HL-60/S4 treated with phorbol 12-myristate 13-acetate at 8.2 ng/mL for 4 days and 3 days (cell line): ENCODE measurements at regions not wholly inside any gene's neighbourhood (a gene's known extent, or its start where the extent isn't known, plus 50 kb on each side); places are given as distances from the start of the nearest gene placed in this dataset.

Experiments
- in situ Hi-C: fragments of 300-500 bp; cut with MboI; formaldehyde crosslinking; loops from 2 replicates; pipeline ENCODE4 v1.15.0; 2022; ENCODE audit warnings: low sequenced_read_pairs

DNA sequence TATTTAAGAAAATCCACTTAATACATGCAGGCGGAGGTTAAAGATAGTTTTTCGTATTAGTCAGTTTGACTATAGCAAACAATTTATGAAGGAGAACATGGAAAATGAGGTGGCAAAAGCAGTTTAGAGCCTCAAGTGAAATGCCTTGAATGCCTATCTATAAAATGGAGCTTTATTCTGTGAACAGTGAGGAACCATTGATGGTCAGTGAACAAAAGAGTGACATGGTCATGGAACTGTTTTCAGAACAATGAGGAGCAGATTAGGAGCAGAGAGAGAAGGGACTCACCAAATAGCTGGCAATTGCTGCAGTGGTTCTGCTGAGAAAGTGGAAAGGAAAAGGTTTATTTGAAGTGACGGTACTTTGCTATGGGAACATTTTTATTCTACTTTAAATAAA, 299.8 kb downstream of the DUSP10 start:
- in situ Hi-C loops = loop anchor here (25.0 kb wide), 1 partner anchor 580 kb away; no protein-coding TSS in a partner anchor

DNA sequence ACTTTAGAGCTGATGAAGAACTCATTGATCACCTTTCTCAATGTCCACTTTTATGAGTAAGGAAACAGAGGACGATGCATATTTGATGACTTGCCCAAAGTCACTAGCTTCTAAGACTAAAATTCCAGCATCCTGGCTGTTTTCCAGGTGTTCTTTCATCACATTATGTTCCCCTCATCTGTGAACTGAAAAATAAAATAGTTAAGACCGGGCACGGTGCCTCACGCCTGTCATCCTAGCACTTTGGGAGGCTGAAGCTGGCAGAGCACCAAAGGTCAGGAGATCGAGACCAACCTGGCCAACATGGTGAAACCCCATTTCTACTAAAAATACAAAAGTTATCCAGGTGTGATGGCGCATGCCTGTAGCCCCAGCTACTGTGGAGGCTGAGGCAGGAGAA, 297.5 kb downstream of the DUSP10 start:
- in situ Hi-C loops = loop anchor here (25.0 kb wide), 1 partner anchor 582 kb away; no protein-coding TSS in a partner anchor

DNA sequence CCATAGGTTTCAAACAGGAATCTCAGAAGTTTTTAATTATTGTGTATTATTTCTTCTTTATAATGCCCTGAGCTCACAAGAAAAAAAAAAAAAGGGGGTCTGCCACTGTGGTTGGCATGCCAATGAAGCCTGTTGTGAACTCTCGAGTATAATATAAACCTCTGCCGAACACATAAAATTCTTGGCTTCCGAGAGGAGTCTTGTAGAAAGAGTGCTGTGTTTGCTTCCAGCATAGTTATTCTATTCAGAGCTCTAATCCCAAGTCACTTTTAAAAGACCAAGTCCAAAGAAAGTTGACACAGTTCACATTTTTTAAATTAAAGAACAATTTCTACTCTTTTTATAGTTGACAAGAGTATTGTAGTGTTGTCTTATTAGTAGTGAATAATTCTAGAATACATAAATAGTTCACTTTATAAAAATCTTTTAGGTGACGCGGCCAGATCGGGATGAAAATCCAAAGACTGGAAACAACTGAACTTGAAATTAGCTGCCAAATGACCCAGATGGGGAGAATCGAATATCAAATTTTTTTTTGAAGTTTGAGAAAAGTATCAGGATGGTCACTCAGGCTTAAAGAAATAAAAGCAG, 293.2 kb downstream of the DUSP10 start:
- in situ Hi-C loops = loop anchor here (25.0 kb wide), 1 partner anchor 586 kb away; no protein-coding TSS in a partner anchor

DNA sequence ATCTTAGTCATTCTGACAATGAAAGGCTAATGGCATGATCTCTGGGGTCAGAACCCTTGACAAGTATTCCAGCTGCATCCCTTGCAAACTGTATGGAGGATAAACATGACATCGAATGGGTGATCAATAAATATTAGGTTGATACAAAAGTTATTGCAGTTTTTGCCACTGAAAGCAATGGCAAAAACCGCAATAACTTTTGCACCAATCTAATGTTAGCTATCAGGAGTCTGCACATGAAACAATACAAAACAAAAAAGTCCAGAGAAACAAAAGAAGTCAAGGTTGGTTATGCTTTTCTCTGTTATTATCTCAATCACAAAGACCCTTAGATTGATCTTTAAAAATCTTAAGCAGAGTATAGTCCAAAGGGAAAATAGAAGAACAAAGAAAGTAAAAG, 292.7 kb downstream of the DUSP10 start:
- in situ Hi-C loops = loop anchor here (25.0 kb wide), 1 partner anchor 587 kb away; no protein-coding TSS in a partner anchor

DNA sequence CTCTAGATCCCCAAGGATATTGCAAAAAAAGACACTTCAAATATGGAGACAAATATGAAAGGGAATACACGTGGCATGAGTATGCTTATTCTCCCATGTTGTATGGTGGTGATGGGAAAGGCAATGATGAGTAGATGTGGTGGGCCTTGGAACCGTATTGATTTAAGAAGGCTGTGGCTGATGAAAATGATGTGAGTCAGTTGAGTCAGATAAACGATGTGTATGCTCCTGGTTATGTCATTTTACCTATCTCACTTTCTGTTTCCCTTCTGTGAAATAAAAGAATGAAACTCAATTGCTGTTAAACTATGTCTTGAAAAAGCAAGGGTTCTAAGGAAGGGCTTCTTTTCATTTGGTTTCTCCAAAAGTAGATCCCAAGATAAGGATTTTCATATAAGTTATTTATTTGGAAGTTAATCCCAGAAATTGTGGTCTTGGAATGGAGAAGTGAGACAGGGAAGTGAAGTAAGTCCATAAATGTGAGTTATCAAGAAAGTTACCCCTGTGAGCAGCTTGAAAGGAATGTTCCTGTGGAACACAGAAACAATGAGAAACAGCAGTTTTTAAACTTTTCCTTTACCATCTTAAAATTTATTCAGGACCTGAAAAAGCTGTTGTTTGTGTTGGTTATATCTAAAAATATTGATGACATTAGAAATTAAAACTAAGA, 292.0 kb downstream of the DUSP10 start:
- in situ Hi-C loops = loop anchor here (25.0 kb wide), 1 partner anchor 588 kb away; no protein-coding TSS in a partner anchor

DNA sequence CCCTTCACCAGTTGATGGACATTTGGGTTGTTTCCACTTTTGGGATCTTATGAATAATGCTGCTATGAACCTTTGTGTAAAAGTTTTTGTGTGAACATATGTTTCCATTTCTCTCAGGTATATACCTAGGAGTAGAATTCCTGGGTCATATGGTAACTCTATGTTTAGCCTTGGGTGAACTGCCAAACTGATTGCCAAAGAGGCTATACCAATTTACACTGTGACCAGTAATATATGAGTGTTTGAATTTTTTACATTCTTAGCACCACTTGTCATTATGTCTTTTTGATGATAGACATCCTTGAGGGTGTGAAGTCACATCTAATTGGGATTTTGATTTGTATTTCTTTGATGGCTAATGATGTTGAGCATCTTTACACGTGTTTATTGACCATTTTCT, 290.1 kb downstream of the DUSP10 start:
- in situ Hi-C loops = no loop called here

DNA sequence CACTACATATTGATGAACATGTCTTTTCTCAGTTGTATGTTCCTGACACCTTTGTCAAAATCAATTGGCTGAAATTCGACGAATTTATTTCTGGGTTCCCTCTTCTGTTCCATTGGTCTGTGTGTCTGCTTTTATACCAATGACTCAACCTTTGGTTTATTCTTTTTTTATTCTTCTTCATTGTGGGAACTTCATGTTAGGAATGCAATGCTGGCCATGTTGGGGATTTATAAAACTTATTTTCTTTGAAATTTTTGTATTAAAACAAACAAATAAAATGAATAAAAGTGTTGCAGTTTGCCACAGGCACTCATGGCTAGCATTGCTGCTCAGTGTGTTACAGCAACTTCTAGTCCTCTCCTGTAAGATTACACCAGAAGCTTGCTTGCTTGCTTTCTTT, 287.8 kb downstream of the DUSP10 start:
- in situ Hi-C loops = no loop called here

DNA sequence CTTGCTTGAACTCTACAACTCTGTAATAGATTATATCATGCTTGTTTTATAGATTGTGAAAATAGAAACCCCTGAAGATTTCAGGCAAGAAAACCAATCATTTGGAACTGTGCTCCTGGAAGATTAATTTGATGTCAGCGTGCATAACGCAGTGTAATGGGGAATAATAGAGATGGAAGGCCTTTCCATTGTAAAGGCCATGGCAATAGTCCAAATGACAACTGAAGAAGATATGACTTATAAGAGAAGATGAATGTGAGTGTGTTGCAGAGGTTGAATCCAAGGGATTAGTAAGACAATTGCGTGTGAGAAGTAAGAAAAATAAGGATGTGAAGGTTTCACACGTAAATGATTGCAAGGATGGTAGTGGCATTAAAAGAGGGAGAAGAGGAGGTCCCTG, 285.0 kb downstream of the DUSP10 start:
- in situ Hi-C loops = no loop called here

DNA sequence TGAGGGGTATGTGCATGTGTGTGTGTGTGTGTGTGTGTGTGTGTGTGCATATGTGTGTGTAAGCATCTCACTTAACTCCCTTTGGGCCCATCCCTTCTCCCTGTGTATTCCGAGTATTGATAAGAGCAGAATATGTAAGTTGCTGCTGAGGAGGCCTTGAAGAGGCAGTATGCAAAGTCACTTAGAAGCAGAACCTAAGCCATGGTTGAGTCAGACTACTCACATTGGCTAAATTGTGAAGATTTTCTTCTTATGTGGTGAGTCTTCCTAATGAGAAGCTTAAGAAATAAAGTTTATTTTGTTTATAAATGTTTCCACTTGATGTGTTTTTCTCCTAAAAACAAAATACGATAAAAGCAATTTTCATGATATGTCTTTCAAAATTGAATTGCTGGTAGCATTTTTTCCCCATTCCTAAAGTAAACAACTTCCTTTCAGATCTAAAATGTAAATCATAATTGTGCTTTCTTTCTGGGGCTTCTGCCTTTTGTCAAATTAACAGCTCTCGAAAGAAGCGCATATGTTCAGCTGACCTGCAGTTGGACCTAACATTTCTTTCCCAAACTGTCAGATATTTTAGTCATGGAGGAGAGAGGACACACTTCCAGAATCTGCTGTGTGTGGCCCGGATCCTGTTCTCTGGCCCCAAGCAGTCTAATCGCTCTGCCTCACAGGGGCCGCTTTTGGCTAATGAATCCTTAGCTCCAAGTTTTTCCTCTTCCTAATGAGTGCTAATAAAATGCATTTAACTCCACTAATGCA, 284.0 kb downstream of the DUSP10 start:
- in situ Hi-C loops = no loop called here

DNA sequence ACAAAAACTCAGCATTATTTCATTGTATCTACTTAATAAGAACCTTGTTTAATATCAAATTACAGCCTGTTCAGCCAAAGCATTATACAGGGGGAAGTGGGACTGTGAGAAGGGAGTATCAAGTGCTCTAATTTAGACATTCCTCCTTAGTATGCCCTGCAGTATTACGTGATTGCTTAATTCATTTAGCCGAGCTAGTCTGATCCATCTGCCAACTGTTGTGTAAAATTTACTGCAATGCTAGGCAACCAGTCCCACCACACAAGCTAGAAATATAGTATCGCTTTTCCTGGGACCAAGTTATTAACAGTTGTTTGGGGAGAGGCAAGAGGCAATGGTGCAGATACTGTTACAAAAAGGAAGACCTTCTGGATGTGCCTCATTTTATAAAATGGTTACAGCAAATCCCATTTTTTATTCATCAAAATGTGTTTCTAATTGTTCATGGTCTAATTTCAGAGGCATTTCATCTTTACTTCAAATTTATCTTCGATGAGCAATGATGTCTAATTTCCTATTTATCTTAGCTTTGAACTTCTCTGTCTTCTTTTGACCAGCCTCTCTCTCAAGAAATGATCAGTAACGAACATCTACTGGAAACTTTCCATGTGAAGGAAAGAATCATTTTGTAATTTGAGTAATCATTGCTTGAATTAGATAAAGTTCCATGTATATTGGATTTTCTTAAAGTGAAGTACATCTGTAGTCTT, 283.3 kb downstream of the DUSP10 start:
- in situ Hi-C loops = no loop called here

DNA sequence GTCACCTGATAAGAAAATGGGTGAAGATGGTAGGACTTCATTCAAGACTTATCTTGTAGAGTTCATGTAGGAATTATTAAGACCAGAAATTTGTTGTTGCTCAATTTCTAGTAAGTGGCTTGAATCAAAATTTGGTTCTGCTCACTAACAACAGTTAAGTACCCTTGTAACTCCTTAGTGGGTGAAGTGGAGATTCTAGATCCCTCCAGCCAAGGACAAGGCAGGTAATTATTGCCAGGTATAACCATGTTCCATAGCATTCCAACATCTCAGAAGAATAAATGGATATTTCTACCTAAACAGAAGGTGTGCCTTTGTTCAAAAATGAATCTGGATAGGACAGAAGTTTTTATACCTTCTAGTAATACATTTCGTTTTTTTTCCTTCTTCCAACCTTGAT, 282.3 kb downstream of the DUSP10 start:
- in situ Hi-C loops = no loop called here

DNA sequence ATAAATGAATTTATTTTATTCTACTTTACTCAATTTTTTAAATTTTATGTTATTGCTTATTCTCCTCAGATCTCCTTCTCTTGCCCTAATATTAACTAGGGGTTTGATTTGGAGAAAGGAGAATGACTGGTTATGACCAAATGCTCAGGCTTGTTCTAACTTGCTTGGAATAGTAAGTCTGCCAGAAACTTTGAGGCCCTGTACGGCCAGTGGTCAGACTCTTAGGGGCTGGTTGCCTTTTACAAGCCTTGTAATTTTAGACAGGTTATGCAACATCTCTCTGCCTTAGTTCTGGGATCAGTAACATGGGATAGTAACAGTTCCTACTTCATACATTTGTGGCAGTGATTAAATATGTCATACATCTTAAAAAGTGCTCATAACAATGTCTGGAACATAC, 279.5 kb downstream of the DUSP10 start:
- in situ Hi-C loops = no loop called here

DNA sequence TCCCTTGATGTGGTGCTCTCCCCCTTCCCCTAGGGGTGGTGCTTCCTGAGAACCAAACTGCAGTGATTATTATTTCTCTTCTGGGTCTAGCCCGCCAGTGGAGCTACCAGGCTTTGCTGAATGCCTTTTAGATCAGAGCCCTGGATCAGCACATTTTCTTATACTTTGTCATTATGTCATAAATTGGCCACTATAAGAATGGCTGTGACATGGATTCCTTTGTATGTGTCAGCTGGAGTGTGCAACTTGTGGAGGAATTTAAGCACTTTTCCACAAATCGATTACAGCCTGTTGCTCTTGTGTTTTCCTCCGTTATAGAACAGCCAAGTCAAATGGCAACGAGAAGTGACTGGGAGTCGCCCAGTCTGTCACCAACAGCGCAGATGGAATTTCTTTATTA, 273.3 kb downstream of the DUSP10 start:
- in situ Hi-C loops = no loop called here

DNA sequence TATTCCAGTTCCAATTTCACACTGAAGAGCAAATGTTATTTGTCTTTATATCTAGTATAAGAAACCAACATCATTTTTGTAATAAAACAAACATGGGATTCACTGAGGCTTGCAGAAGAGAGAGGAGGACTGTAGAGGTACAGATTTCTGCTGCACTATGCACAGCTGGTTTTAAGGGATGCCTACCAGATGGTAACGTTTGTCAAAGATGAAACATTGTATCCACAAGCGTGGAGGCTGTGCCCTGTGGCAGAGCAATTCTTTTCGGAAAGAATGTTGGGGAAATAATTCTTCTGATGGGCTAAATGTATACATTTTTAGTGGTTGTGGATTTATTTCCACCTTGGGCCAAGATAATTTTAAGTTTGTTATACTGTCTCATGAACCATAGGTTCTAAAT, 272.4 kb downstream of the DUSP10 start:
- in situ Hi-C loops = no loop called here

DNA sequence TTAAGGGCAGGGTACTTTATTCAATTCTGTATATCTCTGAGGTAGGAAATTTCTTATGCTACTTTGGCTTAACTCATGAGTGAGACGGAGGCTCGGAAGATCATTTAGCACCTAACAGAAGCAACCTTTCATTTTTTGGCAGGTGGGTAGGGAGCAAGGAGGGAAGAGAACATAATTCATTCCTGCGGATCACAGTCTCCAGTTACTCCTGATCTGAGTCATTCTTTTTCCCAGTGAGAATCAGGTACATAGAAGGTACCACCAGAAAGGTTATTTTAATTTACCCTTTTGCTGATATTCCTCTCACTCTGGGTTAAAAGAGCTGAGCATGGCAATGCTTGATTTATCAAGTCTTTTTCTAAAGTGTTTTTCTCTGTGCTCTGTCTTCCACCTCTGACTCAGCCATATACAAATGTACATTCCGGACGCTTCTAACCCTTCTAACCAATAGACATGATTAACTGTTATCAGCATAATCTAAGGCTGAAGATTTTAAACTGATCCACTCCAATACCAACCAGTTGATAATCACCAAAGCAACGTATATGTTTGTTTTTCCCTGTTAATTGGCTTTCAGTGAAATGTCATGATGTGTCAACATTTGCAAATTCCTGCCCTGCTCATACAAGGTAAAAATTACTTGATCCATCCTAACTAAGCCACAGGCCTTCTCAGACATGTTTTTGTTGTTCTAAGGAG, 271.7 kb downstream of the DUSP10 start:
- in situ Hi-C loops = no loop called here

DNA sequence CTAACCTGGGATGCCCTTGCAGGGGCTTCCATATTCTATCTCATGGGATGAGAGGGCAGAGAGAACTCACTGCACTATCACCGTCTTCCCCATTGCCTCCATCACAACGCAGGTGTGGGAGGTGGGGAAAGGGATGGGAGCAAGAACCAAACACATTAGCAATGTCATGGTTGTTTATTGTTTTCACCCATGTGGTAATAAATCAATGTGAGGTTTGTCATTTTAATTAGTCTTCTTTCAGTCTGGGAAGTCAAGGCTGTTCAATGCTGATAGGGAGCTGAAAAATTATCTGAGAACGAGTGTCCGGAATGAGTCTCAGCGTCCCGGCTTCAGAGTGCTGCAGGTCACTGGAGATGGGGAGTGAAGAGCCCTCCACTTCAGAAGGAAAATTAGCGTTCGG, 268.5 kb downstream of the DUSP10 start:
- in situ Hi-C loops = no loop called here

DNA sequence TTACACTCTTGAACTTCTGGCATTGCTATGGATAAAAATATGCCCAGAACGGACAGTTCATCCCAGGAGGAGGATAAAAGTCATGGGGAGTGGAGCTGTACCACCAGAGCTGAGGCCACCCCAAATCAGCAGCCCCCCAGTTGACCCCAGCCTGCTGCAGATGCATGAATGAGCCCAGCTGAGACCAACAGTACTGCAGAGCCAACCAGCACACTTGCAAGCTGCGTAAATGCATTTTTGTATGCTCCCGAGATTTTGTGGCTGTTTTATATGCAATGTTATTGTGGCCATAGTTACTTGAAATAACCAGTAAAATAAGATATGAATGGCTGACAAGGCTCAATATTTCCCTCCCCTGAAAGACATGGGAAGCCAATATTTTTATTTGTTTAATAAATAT, 264.6 kb downstream of the DUSP10 start:
- in situ Hi-C loops = loop anchor here (25.0 kb wide), 1 partner anchor 685 kb away; no protein-coding TSS in a partner anchor

DNA sequence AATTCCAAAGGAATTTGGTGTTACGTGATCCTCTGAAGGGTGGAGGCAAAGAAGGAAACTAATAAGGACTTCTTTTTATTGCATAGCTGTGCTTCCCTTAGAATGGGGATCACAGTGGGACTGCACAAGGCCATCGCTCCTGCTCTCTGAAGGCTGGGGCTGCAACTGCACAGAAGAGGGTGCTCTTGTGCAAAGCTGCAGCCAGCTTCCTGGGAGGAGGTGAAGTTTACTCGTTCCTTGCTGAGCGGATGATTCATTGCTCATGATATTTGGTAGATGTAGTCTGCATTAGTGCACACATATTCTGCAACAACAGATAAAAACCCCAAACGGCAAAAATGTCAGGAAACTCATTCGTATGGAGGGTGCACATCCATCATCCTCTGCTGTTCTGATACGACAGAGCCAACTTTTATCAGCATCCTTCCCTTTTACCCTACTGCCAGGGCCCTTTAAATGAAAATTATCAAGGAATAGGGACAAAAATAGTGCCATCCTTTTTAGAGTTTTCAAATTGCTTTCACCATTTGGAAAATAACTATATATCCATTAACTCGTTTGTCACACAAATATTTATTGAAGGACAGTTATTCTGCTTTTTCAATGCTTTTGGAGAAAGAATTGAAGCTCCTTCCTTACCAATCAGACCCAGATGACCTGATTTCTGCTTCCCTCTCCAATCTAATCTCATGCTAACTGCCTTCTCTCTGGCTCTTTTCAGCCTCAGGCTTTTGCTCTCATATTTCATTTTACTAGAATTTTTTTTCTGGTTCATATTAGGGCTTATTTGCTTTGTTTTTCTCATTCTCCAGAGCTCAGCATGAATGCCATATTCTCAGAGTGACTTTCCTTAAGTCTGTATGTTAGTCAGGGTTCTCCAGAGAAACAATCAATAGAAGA, 263.6 kb downstream of the DUSP10 start:
- in situ Hi-C loops = loop anchor here (25.0 kb wide), 1 partner anchor 684 kb away; no protein-coding TSS in a partner anchor

DNA sequence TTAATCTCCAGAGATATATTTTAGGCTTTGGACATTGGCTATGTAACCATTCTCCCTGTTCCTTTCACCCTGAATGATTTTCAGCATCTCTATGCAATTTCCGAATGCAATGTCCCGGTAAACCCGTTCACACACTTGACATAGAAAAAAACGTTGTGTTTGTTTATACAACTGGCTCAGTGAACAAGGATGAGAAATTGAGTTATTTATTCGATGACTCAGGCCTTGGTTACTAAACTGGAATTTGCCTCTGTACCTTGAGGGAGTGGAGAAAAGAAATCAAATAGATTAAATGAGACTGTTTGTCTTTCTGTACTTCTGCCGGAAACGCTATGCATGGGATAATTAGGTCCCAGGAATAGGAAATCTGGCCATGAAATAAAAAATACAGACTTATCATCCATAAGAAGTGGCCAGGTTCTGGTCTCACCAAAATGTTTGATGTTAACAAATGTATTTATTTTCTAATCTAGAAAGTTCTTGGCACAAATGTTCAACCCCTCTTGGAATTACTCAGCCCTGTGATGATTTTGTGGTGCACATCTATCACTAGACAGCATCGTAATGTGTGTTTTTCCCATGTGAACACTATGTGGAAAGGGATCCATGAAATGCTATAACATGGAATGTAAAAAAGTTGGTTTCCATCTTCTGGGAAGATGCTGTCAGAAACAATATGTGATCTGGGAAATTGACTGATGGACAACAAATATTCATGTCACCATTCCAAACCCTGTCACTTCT, 253.9 kb downstream of the DUSP10 start:
- in situ Hi-C loops = loop anchor here (25.0 kb wide), 1 partner anchor 674 kb away; no protein-coding TSS in a partner anchor
